Activated naive CD4-positive, alpha-beta T cell treated with anti-CD3 and anti-CD28 coated beads for 36 hours (primary cell): ENCODE measurements at regions not wholly inside any gene's neighbourhood (a gene's known extent, or its start where the extent isn't known, plus 50 kb on each side); places are given as distances from the start of the nearest gene placed in this dataset.

Experiments used
- CTCF ChIA-PET: fragments of 350-600 bp; sonication (Branson Sonifier 250); formaldehyde crosslinking; loops from one replicate; lab custom pipeline; 2021; ENCODE audit warnings: antibody characterized with exemption; lab: Charles Lee
- DNase-seq: peaks from one replicate; pipeline ENCODE4 v3.0.0-alpha.2; 2020
- H3K27ac Mint-ChIP-seq: one replicate; pipeline ENCODE4 v1.8.0; 2021; ENCODE audit warnings: mild to moderate bottlenecking, mixed read lengths
- H3K27me3 Mint-ChIP-seq: one replicate; pipeline ENCODE4 v1.8.0; 2021; ENCODE audit warnings: low read depth, mixed read lengths
- H3K36me3 Mint-ChIP-seq: one replicate; pipeline ENCODE4 v1.8.0; 2021; ENCODE audit warnings: low read depth, mixed read lengths
- H3K4me1 Mint-ChIP-seq: one replicate; pipeline ENCODE4 v1.8.0; 2021; ENCODE audit warnings: low read depth, mixed read lengths
- H3K4me3 Mint-ChIP-seq: one replicate; pipeline ENCODE4 v1.8.0; 2021; ENCODE audit warnings: mild to moderate bottlenecking, moderate library complexity, mixed read lengths
- H3K9me3 Mint-ChIP-seq: one replicate; pipeline ENCODE4 v1.8.0; 2021; ENCODE audit warnings: mixed read lengths
- intact Hi-C: fragments of 100-400 bp; cut with micrococcal nuclease; formaldehyde crosslinking; loops from one replicate; pipeline ENCODE4 v1.15.1; 2023

- H3K4me3 Mint-ChIP-seq, result no peak overlapping the region
These were observed 565.7 kb upstream of the WWC1 start for GRCh38 chr5:167725741-167726140.

DNA sequence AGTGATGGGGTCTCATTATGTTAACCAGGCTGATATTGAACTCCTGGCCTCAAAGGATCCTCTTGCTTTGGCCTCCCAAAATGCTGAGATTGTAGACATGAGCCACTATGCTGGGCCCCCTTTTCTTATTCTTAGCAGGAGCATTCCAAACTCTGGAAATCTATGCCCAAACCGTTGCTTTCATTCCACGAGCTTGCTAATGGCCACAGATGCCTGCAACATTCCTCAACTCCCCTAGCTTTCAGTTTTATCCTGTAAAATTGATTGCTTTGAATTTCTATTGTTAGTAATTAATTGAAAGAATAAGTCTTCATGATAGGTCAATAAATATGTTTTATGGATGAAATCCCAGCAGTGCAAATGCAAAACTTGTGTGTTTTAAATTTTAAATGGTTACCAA, 564.8 kb upstream of the WWC1 start:
- H3K36me3 Mint-ChIP-seq, result no peaks in the 10 kb centered on the region
- H3K27ac Mint-ChIP-seq, result no peak overlapping the region
- H3K4me1 Mint-ChIP-seq, result peaks cover 4% of the 10 kb centered on the region
- intact Hi-C loops, result no loop called here
- no peak overlapping the region for H3K4me3 Mint-ChIP-seq
- CTCF ChIA-PET, result no interaction called here
- no peaks in the 10 kb centered on the region for H3K9me3 Mint-ChIP-seq
- H3K27me3 Mint-ChIP-seq, result peaks cover 3% of the 10 kb centered on the region
- DNase-seq, result no peak

More at GRCh38 chr5:167725741-167726140, 565.7 kb upstream of the WWC1 start:
- H3K36me3 Mint-ChIP-seq, result no peaks in the 10 kb centered on the region
- H3K27ac Mint-ChIP-seq, result no peak overlapping the region
- H3K9me3 Mint-ChIP-seq, result no peaks in the 10 kb centered on the region
- intact Hi-C loops, result no loop called here
- H3K4me1 Mint-ChIP-seq, result peaks cover 4% of the 10 kb centered on the region
- no peak for DNase-seq
- CTCF ChIA-PET, result no interaction called here
- peaks cover 6% of the 10 kb centered on the region for H3K27me3 Mint-ChIP-seq

DNA sequence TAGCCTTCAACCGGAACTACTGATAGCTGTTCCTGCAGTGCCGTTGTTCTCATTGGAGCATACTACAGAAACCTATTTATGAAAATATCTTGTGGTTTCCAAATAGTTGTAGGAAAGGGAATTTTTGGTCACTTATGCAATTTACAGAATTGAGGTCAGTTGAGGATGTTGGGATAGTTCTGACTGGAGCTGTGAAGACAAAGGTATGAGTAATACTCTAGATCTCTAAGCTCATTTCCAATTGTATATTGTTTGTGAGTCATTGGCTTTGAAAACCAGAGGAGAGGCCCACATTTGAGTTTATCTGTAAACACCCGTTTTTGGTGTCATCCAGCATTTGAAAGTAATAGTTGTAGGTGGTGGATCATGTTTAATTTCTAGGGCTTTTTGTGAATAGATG, 561.3 kb upstream of the WWC1 start:
- H3K27me3 Mint-ChIP-seq, result peaks cover 2% of the 10 kb centered on the region
- no peak for DNase-seq
- no peaks in the 10 kb centered on the region for H3K36me3 Mint-ChIP-seq
- H3K4me1 Mint-ChIP-seq, result no peaks in the 10 kb centered on the region
- CTCF ChIA-PET, result no interaction called here
- no peak overlapping the region for H3K27ac Mint-ChIP-seq
- no peak overlapping the region for H3K4me3 Mint-ChIP-seq
- intact Hi-C loops, result no loop called here
- H3K9me3 Mint-ChIP-seq, result no peaks in the 10 kb centered on the region

DNA sequence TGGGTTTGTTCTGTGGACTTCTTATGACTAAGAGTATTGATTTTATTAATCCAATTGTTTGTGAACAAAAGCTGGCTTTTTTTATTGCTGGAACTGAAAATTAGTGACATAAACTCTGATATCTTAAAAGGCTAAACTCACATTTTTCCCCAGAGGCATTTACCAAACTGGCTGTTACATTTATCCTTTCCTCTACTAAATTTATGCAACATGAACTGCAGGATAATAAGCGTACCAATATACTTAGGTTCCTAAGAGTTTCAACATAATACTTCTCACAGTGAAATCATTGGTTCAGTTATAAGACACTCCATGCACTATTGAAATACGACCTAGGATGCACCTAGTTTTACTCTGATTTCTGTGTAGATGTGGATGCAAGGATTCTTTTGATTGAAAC, 560.8 kb upstream of the WWC1 start:
- no peaks in the 10 kb centered on the region for H3K9me3 Mint-ChIP-seq
- intact Hi-C loops, result no loop called here
- H3K27me3 Mint-ChIP-seq, result peaks cover 2% of the 10 kb centered on the region
- no peak for DNase-seq
- no peaks in the 10 kb centered on the region for H3K4me1 Mint-ChIP-seq
- H3K4me3 Mint-ChIP-seq, result no peak overlapping the region
- no peaks in the 10 kb centered on the region for H3K36me3 Mint-ChIP-seq
- CTCF ChIA-PET, result interaction anchor here (0.7 kb wide), 1 partner anchor 70 kb away, joined by 4 read pairs; no protein-coding TSS in a partner anchor
- H3K27ac Mint-ChIP-seq, result no peak overlapping the region

DNA sequence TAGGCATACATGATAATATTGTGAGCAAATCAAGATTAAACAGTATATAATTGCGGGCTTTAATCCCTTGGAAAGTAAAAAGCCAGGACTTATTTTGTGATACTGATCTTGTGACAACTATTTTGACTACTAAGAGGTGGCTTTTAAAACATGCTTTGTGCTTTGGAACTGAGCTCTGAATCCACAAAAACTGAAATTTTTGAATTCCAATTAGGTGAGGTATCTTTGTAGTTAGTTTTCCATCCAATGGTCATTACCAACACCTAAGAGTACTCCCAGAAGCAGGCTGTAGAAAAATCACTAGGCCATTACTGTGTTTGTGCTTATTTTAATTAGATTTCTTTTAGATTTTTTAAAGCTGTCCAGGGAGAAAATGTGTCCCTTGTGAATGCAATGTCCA, 559.5 kb upstream of the WWC1 start:
- Mint-ChIP-seq H3K4me1 (no peaks in the 10 kb centered on the region), H3K27ac (no peak overlapping the region), H3K36me3 (no peaks in the 10 kb centered on the region), H3K27me3 (peaks cover 2% of the 10 kb centered on the region), H3K4me3 (no peak overlapping the region), H3K9me3 (no peaks in the 10 kb centered on the region)
- intact Hi-C loops, result no loop called here
- CTCF ChIA-PET, result no interaction called here
- no peak for DNase-seq

DNA sequence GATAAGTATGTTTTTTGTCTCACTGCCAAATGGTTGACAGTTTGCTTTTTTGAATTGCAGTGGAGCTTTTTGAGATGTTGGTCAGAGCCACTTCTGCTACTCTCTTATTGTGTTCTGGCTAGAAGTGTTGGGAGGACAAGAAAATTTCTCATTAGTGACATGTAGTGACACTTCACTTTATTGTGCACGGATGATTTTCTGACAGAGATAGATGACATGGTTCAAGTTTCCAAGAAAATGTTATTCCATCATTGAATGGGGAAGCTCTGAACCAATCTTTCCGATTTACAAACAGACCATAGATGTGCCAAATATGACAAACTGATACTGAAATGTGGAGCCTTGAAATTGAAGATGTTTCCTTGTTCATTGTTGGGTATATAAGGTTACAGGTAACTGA, 558.9 kb upstream of the WWC1 start:
- no peaks in the 10 kb centered on the region for H3K4me1 Mint-ChIP-seq
- intact Hi-C loops, result no loop called here
- H3K36me3 Mint-ChIP-seq, result no peaks in the 10 kb centered on the region
- no peak overlapping the region for H3K27ac Mint-ChIP-seq
- no peak overlapping the region for H3K4me3 Mint-ChIP-seq
- peaks cover 2% of the 10 kb centered on the region for H3K27me3 Mint-ChIP-seq
- H3K9me3 Mint-ChIP-seq, result no peaks in the 10 kb centered on the region
- DNase-seq, result no peak
- CTCF ChIA-PET, result no interaction called here

GRCh38 chr5:167736992-167737391, 554.5 kb upstream of the WWC1 start:
- no peaks in the 10 kb centered on the region for H3K4me1 Mint-ChIP-seq
- intact Hi-C loops, result no loop called here
- no peaks in the 10 kb centered on the region for H3K9me3 Mint-ChIP-seq
- CTCF ChIA-PET, result no interaction called here
- no peaks in the 10 kb centered on the region for H3K36me3 Mint-ChIP-seq
- no peak overlapping the region for H3K27ac Mint-ChIP-seq
- peaks cover 2% of the 10 kb centered on the region for H3K27me3 Mint-ChIP-seq
- DNase-seq, result no peak
- H3K4me3 Mint-ChIP-seq, result no peak overlapping the region

- Mint-ChIP-seq H3K9me3 (no peaks in the 10 kb centered on the region), H3K4me3 (no peak overlapping the region), H3K36me3 (no peaks in the 10 kb centered on the region), H3K27ac (no peak overlapping the region), H3K4me1 (no peaks in the 10 kb centered on the region), H3K27me3 (peaks cover 3% of the 10 kb centered on the region)
- CTCF ChIA-PET, result no interaction called here
- intact Hi-C loops, result no loop called here
- no peak for DNase-seq
These were observed 547.6 kb upstream of the WWC1 start for GRCh38 chr5:167743695-167744464.

DNA sequence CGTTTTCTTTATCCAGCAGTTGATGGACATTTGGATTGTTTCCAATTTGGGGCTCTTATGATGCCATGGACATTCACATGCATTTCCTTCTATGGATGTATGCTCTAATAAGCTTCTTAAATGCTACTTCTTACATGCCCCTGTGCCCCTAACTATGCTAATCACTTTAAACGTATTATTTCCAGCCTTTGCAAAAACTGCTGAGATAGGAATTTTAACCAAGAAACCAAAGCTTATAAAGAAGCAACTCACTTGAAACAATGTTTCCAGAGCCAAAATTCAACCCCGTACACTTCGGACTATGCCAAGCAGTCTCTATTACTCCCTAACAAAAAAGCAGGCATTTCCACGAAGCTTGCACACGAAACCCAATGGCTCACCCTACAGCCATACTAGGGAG, 545.6 kb upstream of the WWC1 start:
- intact Hi-C loops, result no loop called here
- no peaks in the 10 kb centered on the region for H3K4me1 Mint-ChIP-seq
- no peak for DNase-seq
- H3K27me3 Mint-ChIP-seq, result peaks cover 3% of the 10 kb centered on the region
- H3K36me3 Mint-ChIP-seq, result no peaks in the 10 kb centered on the region
- CTCF ChIA-PET, result interaction anchor here (0.6 kb wide), 1 partner anchor 21 kb away, joined by 3 read pairs; no protein-coding TSS in a partner anchor
- H3K4me3 Mint-ChIP-seq, result no peak overlapping the region
- no peaks in the 10 kb centered on the region for H3K9me3 Mint-ChIP-seq
- no peak overlapping the region for H3K27ac Mint-ChIP-seq

GRCh38 chr5:167750586-167750985, 540.9 kb upstream of the WWC1 start:
- no peak overlapping the region for H3K27ac Mint-ChIP-seq
- no peaks in the 10 kb centered on the region for H3K36me3 Mint-ChIP-seq
- CTCF ChIA-PET, result no interaction called here
- intact Hi-C loops, result no loop called here
- H3K27me3 Mint-ChIP-seq, result peaks cover 6% of the 10 kb centered on the region
- no peaks in the 10 kb centered on the region for H3K4me1 Mint-ChIP-seq
- DNase-seq, result no peak
- H3K9me3 Mint-ChIP-seq, result no peaks in the 10 kb centered on the region
- no peak overlapping the region for H3K4me3 Mint-ChIP-seq

- Mint-ChIP-seq H3K9me3 (no peaks in the 10 kb centered on the region), H3K4me1 (no peaks in the 10 kb centered on the region), H3K36me3 (no peaks in the 10 kb centered on the region), H3K27me3 (peaks cover 3% of the 10 kb centered on the region), H3K4me3 (no peak overlapping the region), H3K27ac (no peak overlapping the region)
- intact Hi-C loops, result no loop called here
- CTCF ChIA-PET, result no interaction called here
- no peak for DNase-seq
These were observed 538.5 kb upstream of the WWC1 start for GRCh38 chr5:167752936-167753335.

GRCh38 chr5:167753725-167754490, 537.5 kb upstream of the WWC1 start:
- H3K4me1 Mint-ChIP-seq, result no peaks in the 10 kb centered on the region
- intact Hi-C loops, result no loop called here

DNA sequence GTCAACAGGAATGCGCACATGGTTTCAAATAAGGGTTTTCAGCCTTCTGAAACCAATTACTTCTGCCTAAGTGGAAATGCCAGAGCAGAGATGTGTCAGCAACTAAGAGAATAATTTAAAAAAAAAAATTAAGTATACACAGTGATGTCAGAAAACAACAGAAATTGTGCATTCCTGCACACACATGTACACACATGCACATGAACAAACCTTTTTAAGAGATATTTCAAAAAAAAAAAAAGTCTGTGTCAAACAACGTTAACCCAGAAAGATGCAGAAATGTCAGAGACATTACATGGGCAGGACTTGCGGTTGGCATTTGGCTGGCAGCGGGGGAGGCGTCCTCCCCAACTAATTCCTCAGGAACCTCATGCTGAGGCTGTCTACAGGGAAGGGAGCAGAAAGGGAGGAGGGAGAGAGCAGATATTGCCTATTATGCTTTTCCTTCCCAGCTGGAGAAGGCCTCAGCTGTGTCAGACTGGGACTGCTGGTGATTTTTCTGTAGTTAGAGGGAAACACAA, 536.9 kb upstream of the WWC1 start:
- Mint-ChIP-seq H3K27ac (no peak overlapping the region), H3K36me3 (no peaks in the 10 kb centered on the region), H3K27me3 (peaks cover 7% of the 10 kb centered on the region), H3K4me1 (no peaks in the 10 kb centered on the region), H3K4me3 (no peak overlapping the region), H3K9me3 (no peaks in the 10 kb centered on the region)
- DNase-seq, result no peak
- CTCF ChIA-PET, result no interaction called here
- intact Hi-C loops, result no loop called here

More at GRCh38 chr5:167753725-167754490, 537.5 kb upstream of the WWC1 start:
- Mint-ChIP-seq H3K36me3 (no peaks in the 10 kb centered on the region), H3K9me3 (no peaks in the 10 kb centered on the region), H3K27ac (no peak overlapping the region), H3K27me3 (peaks cover 3% of the 10 kb centered on the region), H3K4me3 (no peak overlapping the region)
- no peak for DNase-seq
- CTCF ChIA-PET, result no interaction called here
